Lower leg skin (tissue), 4 donors: ENCODE measurements at regions not wholly inside any gene's neighbourhood (a gene's known extent, or its start where the extent isn't known, plus 50 kb on each side); places are given as distances from the start of the nearest gene placed in this dataset.

Experiments used
- DNase-seq, 2 donors: peaks; one replicate each; pipeline ENCODE4 v3.0.0-alpha.2; 2019; ENCODE audit warnings: low spot score in 2 of 2
- H3K4me3 ChIP-seq: fragments of 200-600 bp; sonication (generic); 2 replicates; pipeline ENCODE4 v1.5.1; 2017; ENCODE audit warnings: mild to moderate bottlenecking, low read depth; ENCODE audit not compliant: poor library complexity, severe bottlenecking
- POLR2A ChIP-seq, 2 donors: fragments of 450-650 bp; IDR thresholded peaks; one replicate each; pipeline ENCODE4 v1.6.1; 2016 to 2017; ENCODE audit warnings: antibody characterized with exemption in 2 of 2, mild to moderate bottlenecking in 1 of 2, moderate library complexity in 1 of 2
- WGBS, 2 donors: methylation state at CpG; one replicate each; pipeline ENCODE4 v1.1.5; 2018; 5-methylcytosine and 5-hydroxymethylcytosine counted together
- intact Hi-C: fragments of 100-400 bp; cut with DNase I; formaldehyde crosslinking; loops from one replicate; pipeline ENCODE4 v1.15.0; 2023; ENCODE audit warnings: low total_unique reads
- TF ChIP-seq, protein P1 (sequence below), 3 donors: fragments of 450-650 bp; IDR thresholded peaks; one replicate each; pipeline ENCODE4 v1.5.1; 2016; ENCODE audit warnings: antibody characterized with exemption in 3 of 3, mild to moderate bottlenecking in 3 of 3, moderate library complexity in 2 of 3

DNA sequence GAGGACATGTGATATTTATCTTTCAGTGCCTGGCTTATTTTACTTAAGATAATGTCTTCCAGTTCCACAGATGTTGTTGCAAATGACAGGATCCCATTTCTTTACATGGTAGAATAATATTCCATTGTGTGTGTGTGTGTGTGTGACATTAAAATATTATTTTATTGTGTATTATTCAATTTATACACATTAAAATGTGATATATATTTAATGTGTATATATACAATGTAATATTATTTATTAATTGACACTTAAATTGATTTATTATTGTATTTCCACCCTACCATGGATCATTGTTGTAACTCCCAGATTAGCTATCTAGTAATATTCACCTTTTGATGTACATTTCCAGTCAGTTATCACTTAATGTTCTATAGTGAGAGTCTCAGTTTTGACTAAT lies 1422.5 kb upstream of the ADGRB3 start:
- intact Hi-C loops = no loop called here
- no peak for TF ChIP-seq POLR2A (IDR thresholded peaks at IDR 0.05)
- DNase-seq = no peak
- no peak overlapping the region for H3K4me3 ChIP-seq

DNA sequence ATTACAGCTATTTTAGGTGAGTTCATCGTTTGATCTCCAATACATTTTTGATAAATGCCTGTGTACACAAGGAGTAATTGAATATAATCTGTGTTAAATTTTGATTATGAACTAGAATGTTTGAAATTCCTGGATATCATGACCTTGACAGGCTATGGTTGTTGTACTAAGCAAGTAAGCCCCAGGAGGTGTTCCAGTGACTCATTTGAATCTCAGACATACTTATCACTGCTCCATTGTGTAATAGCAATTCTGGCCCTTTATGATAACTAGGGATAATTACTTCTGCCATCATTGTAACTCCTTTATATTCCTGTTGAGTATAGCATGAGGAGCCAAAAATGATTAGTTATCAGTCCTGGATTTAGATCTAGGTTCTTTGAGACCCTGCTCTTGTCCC lies 1424.6 kb upstream of the ADGRB3 start:
- WGBS, 2 donors = 75 to 83% methylated on average over 1 of the region's 1 CpG
- intact Hi-C loops = no loop called here
- TF ChIP-seq POLR2A (IDR thresholded peaks at IDR 0.05) = no peak
- TF ChIP-seq, protein P1, sequence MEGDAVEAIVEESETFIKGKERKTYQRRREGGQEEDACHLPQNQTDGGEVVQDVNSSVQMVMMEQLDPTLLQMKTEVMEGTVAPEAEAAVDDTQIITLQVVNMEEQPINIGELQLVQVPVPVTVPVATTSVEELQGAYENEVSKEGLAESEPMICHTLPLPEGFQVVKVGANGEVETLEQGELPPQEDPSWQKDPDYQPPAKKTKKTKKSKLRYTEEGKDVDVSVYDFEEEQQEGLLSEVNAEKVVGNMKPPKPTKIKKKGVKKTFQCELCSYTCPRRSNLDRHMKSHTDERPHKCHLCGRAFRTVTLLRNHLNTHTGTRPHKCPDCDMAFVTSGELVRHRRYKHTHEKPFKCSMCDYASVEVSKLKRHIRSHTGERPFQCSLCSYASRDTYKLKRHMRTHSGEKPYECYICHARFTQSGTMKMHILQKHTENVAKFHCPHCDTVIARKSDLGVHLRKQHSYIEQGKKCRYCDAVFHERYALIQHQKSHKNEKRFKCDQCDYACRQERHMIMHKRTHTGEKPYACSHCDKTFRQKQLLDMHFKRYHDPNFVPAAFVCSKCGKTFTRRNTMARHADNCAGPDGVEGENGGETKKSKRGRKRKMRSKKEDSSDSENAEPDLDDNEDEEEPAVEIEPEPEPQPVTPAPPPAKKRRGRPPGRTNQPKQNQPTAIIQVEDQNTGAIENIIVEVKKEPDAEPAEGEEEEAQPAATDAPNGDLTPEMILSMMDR (IDR thresholded peaks at IDR 0.05) = no peak

DNA sequence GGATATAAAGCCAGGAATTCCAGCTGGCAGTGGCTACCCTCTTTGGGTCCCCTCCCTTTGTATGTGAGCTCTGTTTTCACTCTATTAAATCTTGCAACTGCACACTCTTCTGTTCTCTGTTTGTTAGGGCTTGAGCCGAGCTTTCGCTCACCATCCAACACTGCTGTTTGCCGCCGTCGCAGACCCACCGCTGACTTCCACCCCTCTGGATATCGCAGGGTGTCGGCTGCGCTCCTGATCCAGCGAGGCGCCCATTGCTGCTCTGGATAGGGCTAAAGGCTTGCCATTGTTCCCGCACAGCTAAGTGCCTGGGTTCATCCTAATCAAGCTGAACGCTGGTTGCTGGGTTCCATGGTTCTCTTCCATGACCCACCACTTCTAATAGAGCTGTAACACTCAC lies 1433.5 kb upstream of the ADGRB3 start:
- intact Hi-C loops = no loop called here
- TF ChIP-seq, protein P1 (IDR thresholded peaks at IDR 0.05) = no peak
- no peak for TF ChIP-seq POLR2A (IDR thresholded peaks at IDR 0.05)
- no peak overlapping the region for H3K4me3 ChIP-seq
- DNase-seq = no peak
- 93 to 97% methylated on average over 13 of the region's 13 CpGs for WGBS, 2 donors

More for the DNA sequence above, 1424.6 kb upstream of the ADGRB3 start:
- DNase-seq = no peak
- no peak overlapping the region for H3K4me3 ChIP-seq

DNA sequence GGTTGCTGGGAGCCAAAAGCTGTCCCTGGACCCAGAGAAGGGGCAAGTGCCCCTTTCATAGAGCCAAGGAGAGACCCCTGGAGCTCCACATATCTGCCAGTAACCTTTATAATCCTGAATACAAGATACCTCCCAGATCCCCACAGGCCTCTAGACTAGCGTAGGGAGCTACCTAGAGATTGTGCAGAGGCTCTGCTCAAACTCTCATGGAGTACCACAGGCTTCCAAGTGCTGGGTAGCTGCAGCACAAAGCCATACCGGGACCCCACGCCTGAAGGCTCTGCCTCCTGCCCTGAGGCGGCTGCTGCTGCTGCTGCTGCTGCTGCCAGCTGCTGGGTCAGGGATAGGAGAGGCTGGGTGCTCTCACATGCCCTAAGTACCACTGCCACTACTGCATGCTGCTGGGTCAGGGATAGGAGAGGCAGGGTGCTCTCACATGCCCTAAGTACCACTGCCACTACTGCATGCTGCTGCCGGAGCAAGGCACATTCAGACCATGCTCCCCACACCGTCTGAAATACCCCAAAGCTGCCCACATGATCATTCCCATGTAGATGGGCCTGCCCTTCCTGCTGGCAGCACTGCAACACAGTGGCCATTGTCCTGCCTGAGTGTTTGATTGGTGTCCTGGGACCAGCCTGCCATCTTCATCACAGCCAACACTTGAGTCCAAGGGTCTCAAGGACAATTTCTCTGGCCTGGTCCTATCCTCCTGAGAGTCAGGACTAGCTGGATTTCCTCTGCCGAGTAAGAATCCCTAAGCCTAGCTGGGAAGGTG lies 1434.3 kb upstream of the ADGRB3 start:
- H3K4me3 ChIP-seq = no peak overlapping the region
- 80 to 87% methylated on average over 5 to 7 of the region's 7 CpGs for WGBS, 2 donors
- no peak for DNase-seq
- TF ChIP-seq POLR2A (IDR thresholded peaks at IDR 0.05) = no peak
- TF ChIP-seq, protein P1 (IDR thresholded peaks at IDR 0.05) = no peak
- intact Hi-C loops = no loop called here

DNA sequence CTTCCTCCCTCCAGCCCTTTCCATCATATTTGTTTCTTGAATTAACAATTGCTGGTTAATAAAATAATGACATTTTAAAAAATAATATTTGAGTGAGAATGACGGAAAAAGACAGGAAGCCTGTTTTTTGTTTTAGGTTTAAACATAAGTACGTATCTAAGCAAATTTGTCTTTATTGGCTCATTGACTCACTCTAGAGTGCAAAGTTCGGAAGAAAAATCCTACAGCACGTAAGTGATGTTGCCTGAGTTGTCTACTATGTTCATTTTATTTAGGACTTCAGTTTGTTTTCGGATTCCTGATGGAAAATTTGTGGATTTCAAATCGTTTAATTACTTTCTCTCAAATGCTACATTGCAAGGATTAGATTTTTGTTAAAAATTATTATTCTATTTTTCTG lies 1435.7 kb upstream of the ADGRB3 start:
- H3K4me3 ChIP-seq = no peak overlapping the region
- intact Hi-C loops = no loop called here
- TF ChIP-seq POLR2A (IDR thresholded peaks at IDR 0.05) = no peak
- TF ChIP-seq, protein P1 (IDR thresholded peaks at IDR 0.05) = no peak
- WGBS, 2 donors = 81 to 82% methylated on average over 6 of the region's 6 CpGs
- no peak for DNase-seq

DNA sequence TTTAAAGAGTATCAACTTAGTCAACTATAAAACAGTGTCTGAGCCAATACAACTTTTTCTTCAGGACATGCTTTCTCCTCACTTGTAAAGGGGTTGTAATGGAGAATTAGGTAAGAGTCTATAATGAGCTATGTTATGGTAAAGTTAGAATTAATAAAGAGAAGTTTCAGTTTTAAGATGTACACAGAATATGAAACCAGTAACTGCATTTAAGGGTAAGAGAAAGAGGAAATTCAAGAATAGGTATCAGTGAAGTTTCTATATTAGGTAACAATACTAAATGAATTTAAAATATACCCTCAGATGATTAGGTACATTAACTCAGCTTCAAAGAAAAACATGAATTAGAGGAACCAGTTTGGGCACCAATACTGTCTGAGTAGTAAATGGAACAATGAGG lies 1444.3 kb upstream of the ADGRB3 start:
- intact Hi-C loops = no loop called here
- DNase-seq = no peak
- no peak overlapping the region for H3K4me3 ChIP-seq
- TF ChIP-seq, protein P1 (IDR thresholded peaks at IDR 0.05) = no peak
- TF ChIP-seq POLR2A (IDR thresholded peaks at IDR 0.05) = no peak
